ENCODE measurements at regions not wholly inside any gene's neighbourhood (a gene's known extent, or its start where the extent isn't known, plus 50 kb on each side); places are given as distances from the start of the nearest gene placed in this dataset.

DNA sequence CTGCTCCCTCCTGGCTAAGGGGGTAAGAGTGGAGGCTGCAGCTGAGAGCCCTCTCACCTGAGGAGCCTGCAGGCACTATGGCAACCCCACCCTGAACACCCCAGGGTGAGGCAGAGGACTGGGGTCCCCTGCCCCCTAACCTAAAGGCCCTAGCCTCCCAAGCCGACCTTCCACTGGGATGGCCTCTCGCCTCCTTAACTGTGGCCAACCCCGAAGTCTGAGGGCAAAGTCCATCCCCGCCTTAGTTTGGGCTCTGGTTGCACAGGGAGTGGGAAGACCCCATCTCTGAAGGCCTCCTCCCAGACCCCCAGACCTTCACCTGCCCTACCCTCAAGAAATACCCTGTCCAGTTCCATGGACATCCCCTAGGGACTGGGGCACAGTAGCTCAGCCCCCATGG lies 100.6 kb upstream of the PRR23E start:
- TF ChIP-seq, protein P1, sequence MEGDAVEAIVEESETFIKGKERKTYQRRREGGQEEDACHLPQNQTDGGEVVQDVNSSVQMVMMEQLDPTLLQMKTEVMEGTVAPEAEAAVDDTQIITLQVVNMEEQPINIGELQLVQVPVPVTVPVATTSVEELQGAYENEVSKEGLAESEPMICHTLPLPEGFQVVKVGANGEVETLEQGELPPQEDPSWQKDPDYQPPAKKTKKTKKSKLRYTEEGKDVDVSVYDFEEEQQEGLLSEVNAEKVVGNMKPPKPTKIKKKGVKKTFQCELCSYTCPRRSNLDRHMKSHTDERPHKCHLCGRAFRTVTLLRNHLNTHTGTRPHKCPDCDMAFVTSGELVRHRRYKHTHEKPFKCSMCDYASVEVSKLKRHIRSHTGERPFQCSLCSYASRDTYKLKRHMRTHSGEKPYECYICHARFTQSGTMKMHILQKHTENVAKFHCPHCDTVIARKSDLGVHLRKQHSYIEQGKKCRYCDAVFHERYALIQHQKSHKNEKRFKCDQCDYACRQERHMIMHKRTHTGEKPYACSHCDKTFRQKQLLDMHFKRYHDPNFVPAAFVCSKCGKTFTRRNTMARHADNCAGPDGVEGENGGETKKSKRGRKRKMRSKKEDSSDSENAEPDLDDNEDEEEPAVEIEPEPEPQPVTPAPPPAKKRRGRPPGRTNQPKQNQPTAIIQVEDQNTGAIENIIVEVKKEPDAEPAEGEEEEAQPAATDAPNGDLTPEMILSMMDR (IDR thresholded peaks at IDR 0.05; ENCODE audit: insufficient read depth, low read depth, low read length): no peak
- TF ChIP-seq EZH2 (IDR thresholded peaks at IDR 0.05; ENCODE audit: insufficient read depth, low read length): no peak

Measured in astrocyte (in vitro differentiated cells and primary cell).